GM10248 (cell line): ENCODE measurements at regions not wholly inside any gene's neighbourhood (a gene's known extent, or its start where the extent isn't known, plus 50 kb on each side); places are given as distances from the start of the nearest gene placed in this dataset.

ENCODE experiments used
- CTCF ChIA-PET: fragments of 300-600 bp; sonication (Branson Sonifier 250); formaldehyde crosslinking; extraction: SDS; loops from one replicate; lab custom pipeline; 2021; ENCODE audit warnings: antibody characterized with exemption; lab: Yijun Ruan, JAX
- POLR2A ChIA-PET: fragments of 350-650 bp; sonication (Branson Sonifier 250); formaldehyde crosslinking; extraction: SDS; loops from one replicate; lab custom pipeline; 2020; ENCODE audit warnings: antibody characterized with exemption; lab: Yijun Ruan, JAX
- DNase-seq: peaks from one replicate; pipeline ENCODE4 v3.0.0; 2012; ENCODE audit errors: extremely low spot score
- TF ChIP-seq, protein P1 (sequence below): IDR thresholded peaks from 2 replicates; pipeline ENCODE4 v1.5.1; 2012; ENCODE audit warnings: mild to moderate bottlenecking, low read depth; ENCODE audit errors: extremely low read depth, missing control alignments, control extremely low read depth

DNA sequence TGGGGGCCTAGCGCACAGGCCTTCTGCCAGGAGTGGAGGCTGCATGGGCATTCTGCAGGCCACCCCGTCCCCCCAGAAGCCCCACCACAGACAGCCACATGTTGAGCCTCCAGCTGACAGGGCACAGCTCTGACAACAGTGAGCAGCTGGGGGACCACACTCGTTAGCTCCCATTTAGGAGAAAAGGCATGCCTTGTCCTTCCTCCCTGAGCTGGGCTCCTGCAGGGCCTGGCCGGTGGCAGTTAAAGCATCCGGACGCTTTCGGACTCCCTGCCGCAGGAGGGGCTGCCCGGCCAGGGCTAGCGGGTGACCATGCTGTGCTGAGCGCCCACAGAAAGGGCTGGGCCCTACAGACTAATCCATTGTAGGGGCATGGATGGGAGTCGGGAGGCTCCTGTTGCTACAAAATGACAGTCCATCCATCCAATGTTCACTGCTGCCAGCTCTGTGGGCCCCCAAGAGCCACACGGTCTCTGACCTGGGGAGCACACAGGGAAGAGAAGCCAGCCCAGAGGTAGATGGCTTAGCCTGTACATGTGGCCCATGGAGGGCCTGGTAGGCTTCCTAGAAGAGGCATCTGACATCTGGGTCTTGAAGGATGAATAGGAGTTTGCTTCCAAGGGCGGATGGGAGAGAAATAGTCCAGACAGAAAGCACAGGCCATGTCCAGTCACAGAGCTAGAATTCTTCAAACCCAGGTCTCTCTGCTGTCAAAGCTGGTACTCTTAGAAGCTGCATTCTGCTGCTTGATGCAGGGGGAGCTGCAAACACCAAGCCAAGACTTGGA, 116.5 kb upstream of the VSTM2B start:
- ChIA-PET CTCF (no interaction called here), POLR2A (no interaction called here)
- TF ChIP-seq, protein P1, sequence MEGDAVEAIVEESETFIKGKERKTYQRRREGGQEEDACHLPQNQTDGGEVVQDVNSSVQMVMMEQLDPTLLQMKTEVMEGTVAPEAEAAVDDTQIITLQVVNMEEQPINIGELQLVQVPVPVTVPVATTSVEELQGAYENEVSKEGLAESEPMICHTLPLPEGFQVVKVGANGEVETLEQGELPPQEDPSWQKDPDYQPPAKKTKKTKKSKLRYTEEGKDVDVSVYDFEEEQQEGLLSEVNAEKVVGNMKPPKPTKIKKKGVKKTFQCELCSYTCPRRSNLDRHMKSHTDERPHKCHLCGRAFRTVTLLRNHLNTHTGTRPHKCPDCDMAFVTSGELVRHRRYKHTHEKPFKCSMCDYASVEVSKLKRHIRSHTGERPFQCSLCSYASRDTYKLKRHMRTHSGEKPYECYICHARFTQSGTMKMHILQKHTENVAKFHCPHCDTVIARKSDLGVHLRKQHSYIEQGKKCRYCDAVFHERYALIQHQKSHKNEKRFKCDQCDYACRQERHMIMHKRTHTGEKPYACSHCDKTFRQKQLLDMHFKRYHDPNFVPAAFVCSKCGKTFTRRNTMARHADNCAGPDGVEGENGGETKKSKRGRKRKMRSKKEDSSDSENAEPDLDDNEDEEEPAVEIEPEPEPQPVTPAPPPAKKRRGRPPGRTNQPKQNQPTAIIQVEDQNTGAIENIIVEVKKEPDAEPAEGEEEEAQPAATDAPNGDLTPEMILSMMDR, result no peak
- DNase-seq, result no peak

DNA sequence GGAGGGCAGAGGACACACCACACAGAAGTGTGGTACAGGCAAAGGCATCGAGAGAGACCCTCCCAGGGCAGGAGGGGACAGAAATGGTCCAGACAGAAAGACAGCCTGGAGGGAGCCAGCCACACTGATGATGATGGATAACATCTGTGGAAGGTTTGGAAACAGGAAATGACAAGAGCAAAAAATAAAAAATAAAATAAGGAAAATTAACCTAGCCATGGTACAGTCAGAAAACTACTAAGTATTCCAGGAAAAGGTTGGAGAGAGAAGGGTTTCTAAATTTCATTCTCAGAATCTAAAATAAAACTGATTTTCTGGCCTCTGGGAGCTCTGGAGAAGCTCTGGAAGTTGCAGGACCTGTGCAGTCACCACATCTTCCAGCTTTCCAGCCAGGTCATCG, 115.2 kb upstream of the VSTM2B start:
- TF ChIP-seq, protein P1, result no peak
- ChIA-PET POLR2A (no interaction called here), CTCF (no interaction called here)

DNA sequence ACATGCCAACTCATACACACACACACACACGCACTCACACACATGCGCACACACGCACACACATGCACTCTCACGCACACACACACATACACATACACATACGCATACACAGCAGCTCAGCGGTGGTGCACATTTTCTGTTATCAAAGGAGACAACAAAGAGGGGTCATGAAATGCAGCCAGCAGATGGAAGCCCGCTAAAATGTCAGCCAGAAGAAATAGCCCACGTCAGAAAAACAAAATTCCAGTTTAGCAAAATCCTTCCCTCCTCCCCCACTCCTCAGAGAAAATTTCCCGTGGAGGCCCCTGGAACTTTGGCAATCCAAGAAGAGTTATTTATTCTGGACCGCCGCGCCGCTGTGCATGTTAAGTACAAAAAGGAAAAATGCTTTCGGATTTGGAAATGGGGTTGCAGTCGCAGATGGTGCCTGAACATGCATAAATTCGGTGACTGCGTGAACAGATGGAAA, 114.6 kb upstream of the VSTM2B start:
- TF ChIP-seq, protein P1, result no peak
- no peak for DNase-seq
- ChIA-PET CTCF (no interaction called here), POLR2A (no interaction called here)

More for the DNA sequence above, 115.2 kb upstream of the VSTM2B start:
- DNase-seq, result no peak

DNA sequence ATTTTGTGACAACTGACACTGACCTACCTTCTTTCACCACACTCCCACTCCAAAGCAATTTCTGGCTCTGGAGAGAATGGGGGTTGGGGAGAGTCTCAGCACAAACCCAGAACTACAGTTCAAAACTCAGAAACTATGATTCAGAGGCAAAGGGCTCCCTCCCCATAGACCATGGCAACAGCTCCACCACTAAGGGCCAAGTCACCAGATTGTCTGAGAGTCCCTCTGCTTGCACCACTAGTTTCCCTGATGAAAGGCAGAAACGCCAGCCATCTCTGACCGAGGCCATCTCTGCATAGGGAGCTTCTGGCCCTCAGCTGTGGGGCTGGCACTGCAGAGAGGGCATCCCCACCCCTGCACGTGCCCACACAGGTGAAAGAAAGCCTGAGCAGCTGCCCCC, 112.4 kb upstream of the VSTM2B start:
- TF ChIP-seq, protein P1, result no peak
- no peak for DNase-seq
- CTCF ChIA-PET, result no interaction called here
- POLR2A ChIA-PET, result no interaction called here

DNA sequence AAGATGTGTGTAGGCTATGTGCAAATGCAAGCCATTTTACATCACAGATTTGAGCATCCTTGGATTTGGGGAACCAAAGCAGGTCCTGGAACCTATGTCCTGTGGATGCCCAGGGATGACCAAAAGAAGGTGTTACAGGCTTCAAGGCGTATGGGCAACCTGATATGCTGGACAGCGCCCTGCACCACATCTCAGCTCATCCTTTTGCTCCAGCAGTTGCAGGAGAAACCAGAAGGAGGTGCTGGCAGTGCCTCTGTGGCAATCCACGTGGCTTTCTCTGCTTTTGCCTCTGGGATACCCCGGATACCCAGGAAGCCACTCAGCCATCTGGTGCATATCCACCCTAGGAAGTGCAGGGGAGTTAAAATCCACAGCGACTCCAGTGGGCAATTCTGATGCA, 110.3 kb upstream of the VSTM2B start:
- ChIA-PET POLR2A (no interaction called here), CTCF (no interaction called here)
- TF ChIP-seq, protein P1, result no peak
- no peak for DNase-seq

DNA sequence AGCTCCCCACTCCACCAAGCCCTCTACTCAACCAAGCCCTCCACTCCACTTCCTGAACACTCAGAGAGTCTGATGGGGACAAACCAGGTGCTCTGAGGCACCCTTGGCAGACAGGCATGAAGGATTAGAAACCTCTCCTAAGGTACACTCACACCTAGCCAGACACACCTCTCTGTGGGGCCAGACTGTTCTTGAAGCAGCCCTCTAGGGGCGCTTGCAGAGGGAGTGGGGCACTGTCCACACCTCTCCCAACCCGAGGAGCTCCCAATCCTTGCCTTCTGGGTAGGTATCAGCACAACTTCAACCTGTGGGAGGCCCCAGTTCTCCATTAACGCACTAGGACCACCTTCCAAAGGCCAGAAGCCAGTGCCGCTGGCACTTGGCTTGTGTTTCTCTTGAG, 108.7 kb upstream of the VSTM2B start:
- DNase-seq, result no peak
- TF ChIP-seq, protein P1, result no peak
- ChIA-PET CTCF (interaction anchor here (0.6 kb wide), 1 partner anchor 17 kb away, joined by 3 read pairs; no protein-coding TSS in a partner anchor), POLR2A (no interaction called here)
